NCI-H524 (cell line): ENCODE measurements at regions not wholly inside any gene's neighbourhood (a gene's known extent, or its start where the extent isn't known, plus 50 kb on each side); places are given as distances from the start of the nearest gene placed in this dataset.

Source experiments
- DNase-seq, 2 experiments: peaks; one replicate each; lab custom pipeline; 2025; lab: John Stamatoyannopoulos, UW

DNA sequence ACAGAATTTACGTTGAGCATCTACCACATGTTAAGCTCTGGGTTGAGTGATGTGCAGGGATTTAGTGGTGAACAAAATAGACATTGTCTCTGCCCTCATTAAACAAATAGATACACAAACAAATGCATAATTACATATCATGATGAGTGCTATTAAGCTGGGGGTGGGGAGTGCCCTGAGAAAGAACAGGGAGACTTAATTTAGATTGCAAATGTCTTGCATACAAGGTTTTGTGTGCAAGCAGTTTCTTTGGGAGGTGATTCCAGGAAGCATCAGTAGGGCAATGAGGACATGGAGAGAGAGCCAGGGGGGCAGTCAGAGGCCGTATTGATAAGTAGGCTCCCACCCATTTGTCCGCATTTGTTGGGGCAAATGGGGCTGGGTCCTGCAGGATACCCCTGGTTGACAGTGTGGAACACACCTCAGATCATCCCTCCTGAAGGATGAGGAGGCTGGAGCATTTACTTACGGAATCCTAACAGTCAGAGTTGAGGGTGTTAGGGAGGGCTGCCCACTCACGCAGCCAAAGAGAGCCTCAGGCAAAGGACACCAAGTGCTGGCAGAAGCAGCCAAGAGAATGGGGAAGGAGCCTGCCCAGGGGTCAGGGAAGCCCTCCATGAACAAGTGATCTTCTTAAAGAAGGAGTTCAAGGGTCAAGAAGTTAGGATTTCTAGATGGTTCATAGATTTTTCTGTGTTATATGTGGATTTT lies 245.9 kb downstream of the BCOR start:
- DNase-seq, result no peak

GRCh38 chrX:39852491-39852890 lies 245.3 kb downstream of the BCOR start:
- DNase-seq, result no peak

GRCh38 chrX:39853417-39854030 lies 244.2 kb downstream of the BCOR start:
- DNase-seq, result no peak

DNA sequence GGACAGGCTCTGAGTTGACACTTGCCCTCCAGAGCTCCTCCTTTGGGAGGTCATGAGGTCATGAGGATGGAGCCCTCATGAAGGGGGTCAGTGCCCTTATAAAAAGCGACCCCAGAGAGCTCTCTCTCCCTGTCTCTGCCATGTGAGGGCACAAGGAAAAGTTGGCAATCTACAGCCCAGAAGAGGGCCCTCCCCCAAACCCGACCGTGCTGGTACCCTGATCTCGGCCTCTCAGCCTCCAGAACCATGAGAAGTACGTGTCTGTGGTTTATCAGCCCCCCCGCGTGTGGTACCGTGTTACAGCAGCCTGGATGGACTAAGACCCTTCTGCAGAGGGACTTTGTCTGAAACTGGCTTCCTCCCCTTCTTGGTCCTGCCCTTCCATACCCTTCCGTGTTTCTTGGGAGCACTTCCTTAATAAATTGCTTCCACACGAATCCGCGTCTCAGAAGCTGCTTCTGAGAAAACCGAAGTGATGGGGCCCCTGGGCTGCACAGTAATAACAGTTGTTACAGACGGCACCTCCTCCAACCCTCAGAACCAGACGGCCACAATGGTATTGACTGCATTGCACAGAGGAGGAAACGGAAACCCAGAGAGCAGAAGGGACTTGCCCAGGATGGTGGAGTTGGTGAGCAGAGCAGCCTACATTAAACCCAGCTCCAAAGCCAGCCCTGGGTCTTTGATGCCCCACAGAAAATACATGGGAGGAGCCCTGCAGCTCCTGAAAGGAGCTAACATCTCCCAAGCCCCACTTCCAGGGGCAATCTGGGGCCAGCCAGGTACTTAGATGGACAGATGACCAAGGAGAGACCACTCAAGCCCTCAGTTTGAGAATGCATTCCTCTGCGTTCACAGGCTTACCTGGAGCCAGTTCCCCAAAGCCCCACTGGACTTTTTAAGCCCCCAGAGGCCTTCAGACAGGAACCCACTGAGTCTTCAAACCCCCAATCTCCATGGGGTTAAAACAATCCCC lies 242.7 kb downstream of the BCOR start:
- DNase-seq, result no peak

- peak in 1 of 2 experiments; percentile 64 for DNase-seq
These were observed 242.0 kb downstream of the BCOR start for GRCh38 chrX:39855748-39856129.

- no peak for DNase-seq
These were observed 241.2 kb downstream of the BCOR start for GRCh38 chrX:39856472-39857121.

- DNase-seq, result no peak
These were observed 240.0 kb downstream of the BCOR start for GRCh38 chrX:39857780-39858179.

DNA sequence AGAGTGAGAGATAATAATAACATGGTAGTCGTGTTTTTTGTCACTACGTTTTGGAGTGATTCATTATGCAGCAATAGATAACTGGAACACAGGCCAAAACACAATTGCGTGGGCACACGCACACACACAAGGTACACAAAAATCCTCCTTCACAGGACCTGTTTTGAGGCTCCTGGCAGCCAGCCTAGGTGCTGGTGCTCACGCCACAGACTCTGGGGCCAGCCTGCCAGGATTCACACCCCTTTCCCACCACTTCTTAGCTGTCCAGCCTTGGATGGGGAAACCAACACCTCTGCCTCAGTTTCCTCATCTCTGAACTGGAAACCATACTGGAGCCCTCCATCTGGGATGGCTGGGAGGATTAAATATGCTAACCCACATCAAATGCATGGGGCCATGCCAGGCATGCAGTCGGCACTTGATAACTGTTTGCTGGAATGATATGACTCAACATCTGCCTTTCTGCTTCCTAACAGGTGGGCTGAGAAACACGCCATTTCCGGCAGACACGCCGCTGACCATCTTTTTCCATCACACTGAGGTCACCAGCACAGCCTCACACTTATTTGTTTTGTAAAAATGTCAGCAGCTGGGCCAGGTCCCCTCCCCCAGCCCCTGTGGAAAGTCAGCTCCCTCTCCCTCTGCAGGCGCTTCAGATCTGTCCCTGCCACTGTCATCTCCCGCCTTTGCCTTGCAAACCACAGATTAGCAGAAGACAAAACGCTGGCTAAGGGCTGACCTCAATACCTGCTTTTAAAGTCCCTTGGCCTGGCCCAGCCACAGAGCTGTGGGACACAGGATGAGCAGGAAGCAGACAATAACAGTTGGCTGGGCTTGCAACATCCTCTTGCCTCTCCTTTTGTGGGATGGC lies 237.5 kb downstream of the BCOR start:
- peak in 1 of 2 experiments; percentile 29 for DNase-seq

DNA sequence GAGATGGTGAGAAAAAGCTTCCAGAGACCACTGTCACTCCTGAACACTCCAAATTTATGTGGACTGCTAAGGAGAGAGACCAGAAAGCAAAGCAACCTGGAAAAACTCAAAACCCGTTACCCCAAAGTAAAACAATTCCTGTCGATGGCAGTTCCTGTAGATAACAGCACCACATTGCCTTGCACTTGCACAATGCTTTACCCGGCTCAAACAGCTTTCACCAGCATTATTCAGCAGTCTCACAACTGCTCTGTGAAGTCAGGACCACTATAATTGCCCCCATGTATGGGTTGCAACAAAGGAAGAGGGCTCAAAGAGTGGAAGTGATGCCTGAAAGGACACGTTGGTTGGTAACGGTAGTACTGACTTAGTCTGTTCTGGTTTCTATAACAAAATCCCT lies 234.8 kb downstream of the BCOR start:
- DNase-seq, result no peak

- no peak for DNase-seq
These were observed 231.5 kb downstream of the BCOR start for GRCh38 chrX:39866229-39866628.

DNA sequence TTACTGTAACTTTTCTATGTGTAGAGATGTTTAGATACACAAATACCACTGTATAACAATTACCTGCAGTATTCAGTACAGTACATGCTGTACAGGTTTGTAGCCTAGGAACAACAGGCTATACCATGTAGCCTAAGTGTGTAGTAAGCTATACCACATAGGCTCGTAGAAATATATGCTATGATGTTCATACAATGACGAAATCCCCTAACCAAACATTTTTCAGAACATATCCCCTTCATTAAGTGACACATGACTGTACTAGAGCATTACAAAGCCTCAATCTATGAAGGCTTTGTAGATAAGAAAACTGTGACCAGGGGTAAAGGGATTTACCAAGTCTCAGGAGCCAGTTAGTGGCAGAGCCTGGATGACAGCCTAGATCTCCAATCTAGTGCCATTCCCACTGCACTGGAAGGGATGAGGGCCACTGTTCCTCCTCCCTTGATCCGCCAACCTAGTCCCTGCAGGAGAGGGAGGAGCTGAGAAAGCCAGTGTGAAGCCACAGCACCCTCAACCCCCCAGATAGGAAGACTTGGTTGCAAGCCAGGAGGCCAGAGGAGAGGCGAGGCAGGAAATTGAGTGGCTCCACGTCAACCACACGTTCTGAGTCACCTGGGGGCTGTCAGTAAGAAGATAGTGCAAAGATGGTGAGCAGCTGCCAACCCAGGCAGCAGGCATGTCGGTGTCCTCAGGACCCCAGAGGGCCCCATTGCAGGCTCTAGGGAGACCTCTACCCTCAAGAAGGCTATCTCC lies 227.7 kb downstream of the BCOR start:
- DNase-seq, result no peak

GRCh38 chrX:39871648-39872047 lies 226.1 kb downstream of the BCOR start:
- no peak for DNase-seq

DNA sequence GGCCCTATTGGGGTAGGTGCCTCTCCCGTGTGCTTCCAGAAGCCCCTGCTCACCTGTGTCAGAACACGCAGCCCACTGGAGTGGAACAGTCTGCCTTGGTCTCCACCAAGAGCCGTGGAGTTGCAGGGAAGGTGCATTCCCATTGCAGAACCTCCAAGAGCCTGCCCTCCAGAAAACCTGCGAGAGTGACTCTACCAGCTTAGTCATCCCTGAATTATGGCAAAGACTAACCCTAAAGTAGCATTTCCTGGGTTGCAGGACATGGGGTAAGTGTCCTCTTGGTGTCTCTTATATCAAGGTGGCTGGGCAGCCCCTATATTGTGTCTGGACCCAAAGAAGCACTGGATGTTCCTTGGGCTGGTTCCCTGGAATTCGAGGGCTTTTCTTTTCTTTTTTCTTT lies 224.6 kb downstream of the BCOR start:
- no peak for DNase-seq

DNA sequence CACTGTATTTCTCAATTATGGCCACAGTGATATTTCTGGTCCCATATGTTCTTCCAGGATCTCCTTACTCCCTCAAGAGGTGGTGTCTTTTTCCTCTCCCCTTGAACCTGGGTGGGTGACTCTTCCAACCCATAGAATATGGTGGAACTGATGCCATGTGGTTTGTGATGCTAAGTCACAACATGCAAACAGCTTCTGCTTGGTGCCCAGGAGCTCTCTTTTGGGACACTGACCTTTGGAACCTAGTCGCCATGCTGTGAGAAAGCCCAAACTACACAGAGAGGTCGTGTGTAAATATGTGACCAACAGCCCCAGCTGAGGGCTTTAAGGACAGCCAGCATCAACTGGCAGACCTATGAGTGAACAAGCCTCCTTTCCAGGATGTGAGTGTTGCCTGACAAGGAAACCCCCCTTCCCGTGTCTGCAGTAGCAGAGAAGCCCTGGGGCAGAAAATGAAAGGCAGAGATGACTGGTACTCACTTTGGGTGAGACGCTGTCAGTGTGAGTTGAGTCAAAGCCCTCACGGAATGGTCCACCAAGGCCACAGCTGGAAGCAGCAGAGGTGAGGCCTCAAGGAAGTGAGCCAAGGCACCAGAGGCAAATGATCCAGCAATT lies 223.4 kb downstream of the BCOR start:
- no peak for DNase-seq

- peak; percentile 74 to 76 for DNase-seq
These were observed 221.7 kb downstream of the BCOR start for GRCh38 chrX:39875834-39876628.

GRCh38 chrX:39877905-39878304 lies 219.9 kb downstream of the BCOR start:
- DNase-seq, result no peak

DNA sequence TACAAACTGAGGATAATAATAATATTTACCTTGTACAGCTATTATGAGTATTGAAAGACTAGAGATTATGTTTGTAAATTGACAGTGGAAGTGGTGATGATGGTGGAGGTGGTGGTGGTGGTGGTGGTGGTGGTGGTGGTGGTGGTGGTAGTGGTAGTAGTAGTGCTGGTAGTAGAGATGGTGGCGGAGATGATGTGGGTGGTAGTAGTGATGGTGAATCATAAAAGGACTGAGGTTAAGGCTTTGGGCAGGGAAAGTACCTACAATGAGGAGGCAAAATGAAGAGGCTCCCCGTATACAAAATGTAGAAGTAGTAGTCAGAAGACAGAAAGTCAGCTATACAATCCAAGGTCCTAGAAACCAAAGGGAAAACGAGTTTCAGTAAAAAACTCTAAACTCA lies 214.1 kb downstream of the BCOR start:
- no peak for DNase-seq

- DNase-seq, result no peak
These were observed 211.5 kb downstream of the BCOR start for GRCh38 chrX:39886282-39886681.

- peak in 1 of 2 experiments; percentile 16 for DNase-seq
These were observed 209.0 kb downstream of the BCOR start for GRCh38 chrX:39888730-39889129.
